ENCODE measurements at regions not wholly inside any gene's neighbourhood (a gene's known extent, or its start where the extent isn't known, plus 50 kb on each side); places are given as distances from the start of the nearest gene placed in this dataset.

- no peak for DNase-seq
These were observed 322.5 kb downstream of the PMP22 start for GRCh38 chr17:14942526-14943190.

DNA sequence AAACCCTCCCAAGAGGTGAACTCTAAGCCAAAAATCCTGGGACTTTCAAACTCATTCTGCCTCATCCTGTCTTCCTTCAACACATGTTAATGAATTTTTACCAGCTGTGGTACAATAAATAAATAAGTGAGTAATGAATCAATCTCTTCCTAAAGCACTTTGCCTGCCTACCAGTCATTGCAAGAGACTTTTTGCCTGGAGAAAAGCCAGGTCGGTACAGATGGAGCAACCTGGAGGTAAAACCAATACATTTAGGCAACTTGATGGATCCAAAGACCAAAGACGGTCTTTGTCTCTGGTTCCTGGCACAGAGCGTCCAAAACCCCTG is 324.2 kb downstream of the PMP22 start:
- DNase-seq, result no peak

DNA sequence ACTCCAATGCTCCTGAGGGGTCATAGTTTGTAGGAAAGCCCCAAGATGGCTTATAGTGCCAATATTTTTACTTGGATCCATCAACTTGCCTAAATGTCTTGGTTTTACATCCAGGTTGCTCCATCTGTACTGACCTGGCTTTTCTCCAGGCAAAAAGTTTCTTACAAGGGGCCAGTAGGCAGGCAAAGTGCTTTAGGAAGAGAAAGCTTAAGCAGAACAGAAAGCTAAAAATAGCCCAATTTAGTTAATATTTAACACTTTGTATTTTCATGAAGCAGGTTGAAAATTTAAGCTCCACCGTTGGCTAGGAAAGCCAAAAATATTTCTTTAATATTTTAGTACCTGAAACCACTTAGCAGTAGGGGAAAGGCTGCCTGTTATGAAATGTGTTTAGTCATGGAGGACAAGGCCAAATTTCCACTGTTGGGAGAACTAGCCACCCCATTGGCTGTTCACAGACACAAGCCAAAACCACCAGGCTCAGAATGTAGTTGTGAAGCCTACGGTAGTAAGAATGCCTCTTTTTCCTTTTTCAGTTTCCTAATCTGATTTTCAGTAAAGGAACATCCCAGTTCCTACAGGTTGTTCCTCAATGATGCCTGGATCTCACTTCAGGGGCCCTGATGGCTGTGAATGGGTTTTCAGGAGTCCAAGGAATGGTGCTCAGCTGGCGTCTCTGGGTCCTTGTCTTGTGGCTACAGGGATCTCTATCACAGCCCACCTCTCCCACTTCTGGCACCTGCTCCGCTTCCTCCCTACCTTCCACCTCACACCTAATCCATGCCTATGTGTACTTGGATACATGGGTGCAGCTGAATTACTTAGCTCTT is 324.8 kb downstream of the PMP22 start:
- DNase-seq, result no peak

- no peak for DNase-seq
These were observed 329.2 kb downstream of the PMP22 start for GRCh38 chr17:14935845-14936485.

- no peak for DNase-seq
These were observed 329.8 kb downstream of the PMP22 start for GRCh38 chr17:14935139-14935841.

DNA sequence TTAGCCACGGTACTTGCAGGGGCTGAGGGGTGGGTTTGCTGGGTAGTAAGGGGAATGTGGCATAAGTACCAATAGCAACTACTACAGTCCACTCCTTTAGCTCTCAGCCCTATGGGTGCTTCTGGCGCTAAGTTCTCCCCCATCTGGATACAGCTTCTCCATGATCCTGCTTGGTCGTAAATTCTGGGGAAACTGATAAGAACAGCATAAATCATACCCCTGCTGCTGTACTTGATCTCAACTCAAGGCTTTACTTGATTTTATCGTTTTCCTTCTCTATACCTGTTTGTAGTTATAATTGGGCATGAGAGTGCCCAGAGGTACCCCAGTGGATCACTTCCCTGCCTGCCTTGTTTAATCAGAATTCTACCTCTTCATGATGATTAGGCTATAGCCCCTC is 331.4 kb downstream of the PMP22 start:
- no peak for DNase-seq

DNA sequence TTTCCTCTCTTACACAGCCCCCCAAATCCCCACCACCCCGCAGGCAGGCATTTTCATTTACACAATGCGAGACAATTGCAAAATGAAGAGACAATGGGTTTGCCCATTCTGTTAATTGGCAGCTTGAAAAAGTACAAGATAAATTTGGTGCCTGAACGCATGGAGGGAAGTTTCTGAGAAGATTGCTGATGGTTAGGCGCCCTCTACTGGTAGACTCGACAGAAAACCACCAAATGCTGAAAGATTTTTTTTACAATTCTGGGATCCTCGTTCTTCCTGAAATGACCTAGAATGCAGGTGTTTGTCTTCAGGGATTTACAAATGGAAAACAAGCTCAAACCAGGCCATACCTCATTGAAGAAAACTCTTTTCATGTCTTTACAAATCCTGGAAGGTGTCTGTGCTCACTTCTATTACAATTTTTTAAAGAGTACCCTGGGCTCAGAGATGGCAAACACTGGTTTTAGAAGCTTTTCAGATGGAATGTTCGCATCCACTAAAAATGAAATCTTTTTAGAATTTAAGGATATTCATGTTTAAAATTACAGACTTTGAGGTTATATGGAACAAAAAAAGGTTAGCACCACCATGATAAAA is 338.5 kb downstream of the PMP22 start:
- peak; percentile 1 for DNase-seq

- no peak for DNase-seq
These were observed 339.1 kb downstream of the PMP22 start for GRCh38 chr17:14926073-14926472.

GRCh38 chr17:14925498-14925897 is 339.6 kb downstream of the PMP22 start:
- DNase-seq, result no peak

- DNase-seq, result no peak
These were observed 341.1 kb downstream of the PMP22 start for GRCh38 chr17:14923981-14924380.

DNA sequence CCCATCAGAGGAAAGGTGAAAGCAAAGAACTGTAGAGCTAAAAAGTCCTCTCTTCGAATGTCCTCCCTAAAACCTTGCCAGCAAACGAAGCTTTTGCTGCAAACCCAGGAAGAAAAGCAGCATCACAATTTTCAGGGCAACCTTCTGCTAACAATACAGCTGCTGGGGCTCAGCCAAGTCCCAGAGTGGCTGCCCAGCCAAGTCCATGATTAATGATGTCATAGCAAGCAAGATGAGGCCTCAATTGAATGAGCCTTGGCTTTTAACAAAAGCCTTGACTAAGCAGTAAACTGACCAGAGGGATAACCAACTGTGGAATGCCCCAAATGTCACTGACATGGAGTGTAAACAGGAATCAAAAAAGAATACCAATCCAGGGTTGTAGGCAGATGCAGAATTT is 342.7 kb downstream of the PMP22 start:
- no peak for DNase-seq

DNA sequence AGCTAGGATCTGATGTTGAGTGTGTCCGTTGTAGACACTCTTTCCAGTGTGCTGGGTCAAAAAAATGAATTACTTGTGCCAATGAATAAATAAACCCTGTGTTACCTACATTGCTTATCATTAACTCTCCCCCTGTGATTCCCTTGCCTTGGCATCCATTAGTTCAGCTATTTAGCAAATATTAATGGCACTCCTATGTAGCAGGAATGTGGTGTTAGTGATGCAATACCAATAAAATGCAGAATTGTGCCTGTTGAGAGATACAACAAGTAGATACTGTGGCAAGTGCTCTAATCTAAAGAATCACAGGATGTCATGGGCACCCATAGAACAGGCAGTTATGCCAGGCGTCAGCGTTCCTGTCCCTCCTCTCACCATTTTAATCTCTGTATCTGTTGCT is 343.2 kb downstream of the PMP22 start:
- DNase-seq, result no peak

DNA sequence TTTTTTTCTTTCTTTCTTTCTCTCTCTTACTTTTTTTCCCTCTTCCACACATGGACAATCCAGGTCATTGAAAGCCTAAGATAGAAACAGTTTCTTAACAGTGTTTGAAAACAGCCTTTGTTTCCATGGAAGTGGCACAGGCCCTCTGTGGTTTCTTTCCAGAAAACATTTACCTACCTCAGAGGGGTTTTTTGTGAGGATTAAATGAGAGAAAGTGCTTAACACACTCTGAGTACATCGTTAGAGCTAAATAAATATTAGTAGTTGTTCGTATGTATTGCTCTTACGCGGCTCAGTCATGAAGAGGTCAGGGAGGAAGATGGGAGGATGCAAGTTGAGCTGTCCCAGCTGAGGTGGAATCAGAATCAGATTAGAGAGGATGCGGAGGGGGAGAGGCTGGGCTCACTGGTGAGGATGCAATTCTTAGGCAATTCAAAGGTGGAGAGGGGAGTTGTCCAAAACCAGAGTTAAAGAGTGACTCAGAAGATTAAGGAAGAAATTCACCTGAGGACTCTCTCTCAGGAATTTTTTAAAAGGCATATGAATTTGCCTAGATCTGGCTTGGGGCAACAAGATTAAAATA is 345.4 kb downstream of the PMP22 start:
- no peak for DNase-seq

DNA sequence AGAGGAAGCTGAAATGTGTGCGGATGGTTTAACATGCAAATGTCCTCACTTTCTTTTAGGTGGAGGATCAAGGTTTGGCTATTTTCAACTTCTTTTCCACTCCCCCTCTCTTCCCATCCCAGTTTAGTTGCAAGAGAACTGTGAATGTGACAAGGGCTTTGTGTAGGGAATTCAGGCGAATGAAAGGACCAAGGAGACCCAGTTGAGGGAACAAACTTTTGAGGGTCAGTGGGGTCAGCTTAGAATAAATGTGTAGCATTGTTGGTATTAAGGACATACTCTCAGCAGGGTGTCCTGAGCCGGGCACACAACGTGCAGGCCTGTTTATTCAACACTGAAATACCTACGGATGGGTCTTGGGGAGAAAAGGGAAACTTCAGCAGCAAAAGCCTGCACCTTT is 346.0 kb downstream of the PMP22 start:
- no peak for DNase-seq

DNA sequence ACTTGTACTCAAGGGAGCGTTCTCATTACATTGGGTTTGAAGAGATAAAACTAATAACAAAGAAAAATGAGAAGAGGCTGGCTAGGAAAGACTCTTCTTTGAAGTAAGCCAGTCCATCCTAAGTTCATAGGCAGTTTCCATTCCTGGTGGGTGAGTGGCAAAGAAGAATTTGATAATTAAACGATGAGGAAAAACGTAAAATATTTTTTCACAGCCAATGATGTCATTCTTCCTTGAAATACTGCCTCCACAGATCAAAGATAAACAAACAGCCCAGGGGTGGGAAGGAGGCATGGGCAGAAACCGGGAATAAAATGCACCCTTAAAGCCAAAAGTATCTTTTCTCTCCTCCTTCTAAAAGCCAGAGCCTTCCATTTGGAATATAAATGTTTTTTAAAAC is 346.6 kb downstream of the PMP22 start:
- DNase-seq, result no peak

GRCh38 chr17:14910916-14911315 is 354.2 kb downstream of the PMP22 start:
- no peak for DNase-seq

- no peak for DNase-seq
These were observed 360.7 kb downstream of the PMP22 start for GRCh38 chr17:14904386-14904785.

GRCh38 chr17:14903854-14904253 is 361.3 kb downstream of the PMP22 start:
- DNase-seq, result no peak

GRCh38 chr17:14902803-14903202 is 362.3 kb downstream of the PMP22 start:
- no peak for DNase-seq

GRCh38 chr17:14902297-14902696 is 362.8 kb downstream of the PMP22 start:
- DNase-seq, result no peak

GRCh38 chr17:14901376-14901775 is 363.8 kb downstream of the PMP22 start:
- no peak for DNase-seq

DNA sequence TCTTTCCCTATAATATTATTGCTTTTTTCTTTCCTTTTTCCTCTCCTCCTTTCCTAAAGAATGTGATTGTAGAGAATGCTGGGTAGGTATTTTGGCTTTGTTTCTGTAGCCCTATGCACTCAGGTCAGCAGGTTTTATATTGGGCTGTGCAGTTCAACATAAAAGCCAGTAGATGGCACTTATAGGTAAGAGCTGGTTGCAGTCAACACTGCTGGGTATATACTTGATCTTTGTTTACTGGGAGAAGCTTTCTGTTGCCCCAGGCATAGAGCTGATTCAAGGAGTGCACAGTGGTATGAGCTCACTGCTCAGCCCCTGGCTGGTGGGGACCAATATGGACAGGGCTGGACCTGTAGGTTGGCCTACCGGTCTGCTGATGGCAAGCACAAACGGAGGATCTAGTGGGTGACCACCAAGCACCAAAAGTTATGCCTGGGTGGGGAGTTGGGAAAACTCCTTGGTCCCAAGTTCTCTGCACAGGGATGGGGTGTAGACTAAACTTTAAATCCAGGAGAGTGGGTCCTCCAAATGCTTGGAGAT is 378.9 kb downstream of the PMP22 start:
- no peak for DNase-seq

DNA sequence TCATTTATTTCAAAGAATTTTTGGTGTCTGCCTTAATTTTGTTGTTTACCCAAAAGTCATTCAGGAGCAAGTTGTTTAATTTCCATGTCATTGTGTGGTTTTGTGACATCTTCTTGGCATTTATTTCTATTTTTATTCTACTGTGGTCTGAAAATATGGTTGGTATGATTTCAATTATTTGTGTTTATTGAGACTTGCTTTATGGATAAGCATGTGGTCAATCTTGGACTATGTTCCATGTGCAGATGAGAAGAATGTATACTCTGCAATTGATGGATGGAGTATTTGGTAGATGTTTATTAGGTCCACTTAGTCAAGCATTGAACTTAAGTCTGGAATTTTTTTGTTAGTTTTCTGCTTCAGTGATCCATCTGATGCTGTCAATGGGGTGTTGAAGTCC is 383.0 kb downstream of the PMP22 start:
- DNase-seq, result no peak
